Right atrium auricular region (tissue), 2 donors: ENCODE measurements at regions not wholly inside any gene's neighbourhood (a gene's known extent, or its start where the extent isn't known, plus 50 kb on each side); places are given as distances from the start of the nearest gene placed in this dataset.

Experiments used
- DNase-seq: peaks from one replicate; pipeline ENCODE4 v3.0.0-alpha.2; 2019; ENCODE audit warnings: low spot score
- H3K27ac ChIP-seq, 2 donors: fragments of 200-600 bp; sonication (generic); 1 replicate in 1 of 2; 2 replicates in 1 of 2; pipeline ENCODE4 v1.5.1; 2016 to 2019
- H3K27me3 ChIP-seq, 2 donors: fragments of 200-600 bp; sonication (generic); one replicate each; pipeline versions ENCODE4 v1.5.1 to v1.6.0; 2017 to 2019
- H3K36me3 ChIP-seq: fragments of 200-600 bp; sonication (generic); one replicate; pipeline ENCODE4 v1.5.1; 2016
- H3K4me1 ChIP-seq, 2 donors: fragments of 200-600 bp; sonication (generic); one replicate each; pipeline versions ENCODE4 v1.5.1 to v1.6.0; 2017 to 2019
- H3K4me3 ChIP-seq, 2 donors: fragments of 200-600 bp; sonication (generic); 1 replicate in 1 of 2; 2 replicates in 1 of 2; pipeline ENCODE4 v1.5.1; 2017 to 2019; ENCODE audit warnings: mild to moderate bottlenecking in 1 of 2, moderate library complexity in 1 of 2
- H3K9me3 ChIP-seq, 2 donors: fragments of 200-600 bp; sonication (generic); one replicate each; pipeline ENCODE4 v1.5.1; 2019
- TF ChIP-seq, protein P1 (sequence below), 2 donors: fragments of 200-600 bp; sonication (generic); IDR thresholded peaks; one replicate each; pipeline ENCODE4 v1.5.1; 2019; ENCODE audit warnings: antibody characterized with exemption in 2 of 2

DNA sequence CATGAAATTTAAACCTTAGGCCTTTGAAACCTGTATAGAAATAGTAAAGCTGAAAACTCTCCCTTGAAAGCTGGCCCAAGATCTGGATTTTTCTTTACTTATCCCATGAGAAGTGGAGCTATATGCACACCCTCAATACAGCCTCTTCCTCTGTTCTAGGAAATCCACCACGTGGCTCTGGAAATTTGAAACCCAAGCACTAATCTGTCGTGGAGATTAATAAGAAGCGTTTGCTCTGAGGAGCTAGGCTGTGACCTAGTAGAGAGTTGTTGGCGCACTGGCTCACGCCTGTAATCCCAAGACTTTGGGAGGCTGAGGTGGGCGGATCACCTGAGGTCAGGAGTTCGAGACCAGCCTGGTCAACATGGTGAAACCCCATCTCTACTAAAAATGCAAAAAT, 291.3 kb upstream of the PLXNA2 start:
- TF ChIP-seq, protein P1, sequence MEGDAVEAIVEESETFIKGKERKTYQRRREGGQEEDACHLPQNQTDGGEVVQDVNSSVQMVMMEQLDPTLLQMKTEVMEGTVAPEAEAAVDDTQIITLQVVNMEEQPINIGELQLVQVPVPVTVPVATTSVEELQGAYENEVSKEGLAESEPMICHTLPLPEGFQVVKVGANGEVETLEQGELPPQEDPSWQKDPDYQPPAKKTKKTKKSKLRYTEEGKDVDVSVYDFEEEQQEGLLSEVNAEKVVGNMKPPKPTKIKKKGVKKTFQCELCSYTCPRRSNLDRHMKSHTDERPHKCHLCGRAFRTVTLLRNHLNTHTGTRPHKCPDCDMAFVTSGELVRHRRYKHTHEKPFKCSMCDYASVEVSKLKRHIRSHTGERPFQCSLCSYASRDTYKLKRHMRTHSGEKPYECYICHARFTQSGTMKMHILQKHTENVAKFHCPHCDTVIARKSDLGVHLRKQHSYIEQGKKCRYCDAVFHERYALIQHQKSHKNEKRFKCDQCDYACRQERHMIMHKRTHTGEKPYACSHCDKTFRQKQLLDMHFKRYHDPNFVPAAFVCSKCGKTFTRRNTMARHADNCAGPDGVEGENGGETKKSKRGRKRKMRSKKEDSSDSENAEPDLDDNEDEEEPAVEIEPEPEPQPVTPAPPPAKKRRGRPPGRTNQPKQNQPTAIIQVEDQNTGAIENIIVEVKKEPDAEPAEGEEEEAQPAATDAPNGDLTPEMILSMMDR (IDR thresholded peaks at IDR 0.05), result no peak
- DNase-seq, result no peak
- Histone ChIP-seq H3K27ac (no peak overlapping the region), H3K27me3 (no peaks in the 10 kb centered on the region), H3K4me3 (no peak overlapping the region), H3K9me3 (no peaks in the 10 kb centered on the region), H3K36me3 (no peaks in the 10 kb centered on the region), H3K4me1 (no peaks in the 10 kb centered on the region)

DNA sequence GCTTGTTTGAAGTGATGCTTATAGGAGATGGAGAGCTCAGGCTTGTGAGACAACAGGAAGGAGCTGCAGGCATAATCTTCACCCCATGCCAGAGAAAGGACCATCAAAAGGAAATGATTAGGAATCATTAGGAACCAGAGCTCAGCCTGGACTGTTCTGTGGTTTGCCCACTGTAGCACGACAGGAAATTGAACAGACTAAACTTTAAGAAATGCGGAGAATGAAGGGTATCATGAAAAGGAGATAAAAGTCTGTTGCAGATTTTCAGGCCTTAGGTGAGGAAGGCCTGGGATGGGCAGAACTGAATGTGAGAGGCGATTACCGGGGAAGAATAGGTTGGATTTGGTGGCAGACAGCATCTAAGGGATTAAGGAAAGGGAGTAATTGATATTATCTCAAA, 292.0 kb upstream of the PLXNA2 start:
- H3K27me3 ChIP-seq, result no peaks in the 10 kb centered on the region
- H3K36me3 ChIP-seq, result no peaks in the 10 kb centered on the region
- DNase-seq, result no peak
- no peaks in the 10 kb centered on the region for H3K4me1 ChIP-seq
- no peaks in the 10 kb centered on the region for H3K9me3 ChIP-seq
- TF ChIP-seq, protein P1 (IDR thresholded peaks at IDR 0.05), result no peak
- H3K27ac ChIP-seq, result no peak overlapping the region
- no peak overlapping the region for H3K4me3 ChIP-seq

DNA sequence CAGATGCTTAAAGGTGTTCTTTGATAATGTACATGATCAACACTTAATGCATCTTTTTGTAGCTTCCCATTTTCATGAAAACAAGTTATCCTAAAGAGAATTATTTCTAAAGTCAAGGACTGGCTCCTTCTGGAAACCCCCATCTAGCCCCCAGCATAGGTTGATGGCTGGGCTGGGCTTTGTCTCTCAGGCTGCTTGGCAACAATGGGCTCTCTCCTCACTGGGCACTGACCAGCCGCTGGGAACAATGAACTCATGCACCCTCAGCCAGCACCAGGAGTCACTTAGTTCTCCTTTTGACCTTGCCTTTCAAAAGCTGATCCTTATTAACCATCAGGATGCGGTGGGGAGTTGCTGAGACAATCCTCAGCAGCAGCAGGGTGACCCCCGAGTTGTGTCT, 293.0 kb upstream of the PLXNA2 start:
- Histone ChIP-seq H3K27me3 (no peaks in the 10 kb centered on the region), H3K36me3 (no peaks in the 10 kb centered on the region), H3K9me3 (no peaks in the 10 kb centered on the region), H3K4me1 (no peaks in the 10 kb centered on the region), H3K27ac (no peak overlapping the region), H3K4me3 (no peak overlapping the region)
- TF ChIP-seq, protein P1 (IDR thresholded peaks at IDR 0.05), result no peak
- DNase-seq, result no peak

DNA sequence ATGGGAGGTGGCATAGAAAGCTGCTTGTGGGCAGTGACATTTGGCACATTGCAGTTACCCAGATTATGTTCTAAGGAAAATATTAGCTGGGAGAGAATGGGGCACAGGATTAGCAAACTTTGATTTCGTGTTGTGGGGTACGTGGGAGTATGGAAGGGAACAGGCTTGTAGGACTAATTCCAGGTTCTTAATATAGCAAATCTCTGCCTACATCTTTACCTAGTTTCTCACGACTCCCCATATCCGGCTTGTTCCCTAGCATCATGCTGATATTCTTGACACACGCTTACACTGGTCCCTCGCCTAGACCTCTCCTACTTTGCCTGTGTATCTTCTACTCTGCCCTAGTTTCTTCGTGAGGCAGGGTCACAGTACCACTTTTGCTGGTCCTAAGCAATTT, 293.9 kb upstream of the PLXNA2 start:
- Histone ChIP-seq H3K36me3 (no peaks in the 10 kb centered on the region), H3K4me3 (no peak overlapping the region), H3K4me1 (no peaks in the 10 kb centered on the region), H3K9me3 (no peaks in the 10 kb centered on the region), H3K27ac (no peak overlapping the region), H3K27me3 (no peaks in the 10 kb centered on the region)
- TF ChIP-seq, protein P1 (IDR thresholded peaks at IDR 0.05), result no peak
- no peak for DNase-seq

DNA sequence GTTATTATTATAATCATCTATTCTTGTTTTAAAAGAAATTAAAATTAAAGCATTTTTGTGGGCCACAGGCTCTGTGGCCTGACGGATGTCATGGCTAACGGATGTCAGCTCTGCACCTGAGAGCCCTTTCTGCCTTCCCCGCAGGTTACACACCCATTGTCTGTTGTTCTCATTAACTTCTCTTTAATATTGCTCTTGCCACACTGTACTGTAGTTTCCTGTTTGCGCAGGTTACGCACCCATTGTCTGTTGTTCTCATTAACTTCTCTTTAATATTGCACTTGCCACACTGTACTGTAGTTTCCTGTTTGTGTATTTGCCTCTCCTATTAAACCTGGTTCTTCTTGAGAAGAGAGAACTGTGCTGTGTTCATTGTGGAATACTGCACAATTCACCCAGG, 294.4 kb upstream of the PLXNA2 start:
- Histone ChIP-seq H3K36me3 (no peaks in the 10 kb centered on the region), H3K4me3 (no peak overlapping the region), H3K27ac (no peak overlapping the region), H3K27me3 (no peaks in the 10 kb centered on the region), H3K9me3 (no peaks in the 10 kb centered on the region), H3K4me1 (no peaks in the 10 kb centered on the region)
- no peak for DNase-seq
- TF ChIP-seq, protein P1 (IDR thresholded peaks at IDR 0.05), result no peak

DNA sequence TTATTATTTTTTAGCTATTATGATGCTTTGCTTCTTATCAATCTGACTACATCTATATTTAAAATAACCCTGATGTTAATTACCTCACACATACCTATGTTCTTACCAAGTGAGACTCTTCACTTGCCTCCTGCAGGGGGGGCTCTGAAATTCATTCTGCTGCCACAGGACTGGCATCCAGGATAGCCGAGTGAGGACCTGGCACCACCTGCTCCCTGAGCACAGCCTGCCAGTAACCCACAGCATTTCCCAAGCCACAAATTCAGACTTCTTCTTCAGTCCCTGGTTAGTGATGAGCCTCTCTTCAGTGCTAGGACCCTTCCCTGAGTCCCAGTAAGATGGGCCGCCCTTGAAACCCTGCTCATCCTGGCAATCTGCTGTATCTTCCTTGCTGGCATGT, 296.5 kb upstream of the PLXNA2 start:
- Histone ChIP-seq H3K27ac (no peak overlapping the region), H3K36me3 (no peaks in the 10 kb centered on the region), H3K4me3 (no peak overlapping the region), H3K4me1 (no peaks in the 10 kb centered on the region), H3K27me3 (no peaks in the 10 kb centered on the region), H3K9me3 (no peaks in the 10 kb centered on the region)
- TF ChIP-seq, protein P1 (IDR thresholded peaks at IDR 0.05), result no peak
- DNase-seq, result no peak
